ENCODE measurements at regions not wholly inside any gene's neighbourhood (a gene's known extent, or its start where the extent isn't known, plus 50 kb on each side); places are given as distances from the start of the nearest gene placed in this dataset.
A peak's percentile ranks its signal among the peaks of the same experiment; 100 is the strongest.
"Not testable (repeated sequence)": the region's sequence is repeated elsewhere in the genome, so short reads cannot be mapped to it uniquely, and the experiment has no call there.

DNA sequence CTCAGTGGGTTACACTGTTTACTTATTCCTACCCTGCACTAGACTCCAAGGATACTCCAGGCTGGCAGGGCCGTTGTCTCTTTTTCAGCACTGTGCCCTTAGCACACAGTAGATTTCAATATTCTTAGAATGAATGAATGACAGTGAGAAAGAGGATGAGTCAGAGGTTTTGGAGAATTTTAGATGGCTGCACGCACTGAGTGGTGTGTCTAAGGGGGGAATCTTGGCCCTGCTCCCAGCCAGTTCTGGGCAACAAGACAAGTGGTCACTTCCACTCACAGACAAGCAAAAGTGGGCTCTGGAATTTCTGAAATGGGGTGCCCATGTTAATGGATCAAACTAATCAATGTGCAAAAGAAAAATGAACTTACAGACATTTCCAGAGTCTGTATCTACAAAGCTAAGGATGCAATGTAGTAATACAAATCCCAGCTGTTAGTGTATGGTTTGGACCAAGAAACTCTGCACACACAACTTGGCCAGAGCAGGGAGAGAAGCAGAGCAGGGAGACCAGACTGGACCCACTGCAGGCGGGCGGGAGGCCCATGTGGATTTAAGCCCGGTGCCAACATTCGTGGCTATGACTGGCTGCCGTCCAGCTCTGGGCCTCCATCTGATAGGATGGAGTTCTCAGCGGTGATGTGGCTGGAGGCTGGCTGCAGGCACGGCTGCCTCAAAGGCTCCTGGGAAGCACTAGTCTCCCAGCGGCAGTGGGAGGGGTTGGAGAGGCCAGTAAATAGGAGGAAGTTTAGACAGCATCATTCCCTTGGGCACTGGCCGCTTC is 95.6 kb upstream of the CDYL2 start:
- Histone ChIP-seq H3K27ac (peak overlapping the region in 2 of 4 donors; percentile 19 to 44), H3K9me3 (no peaks in the 10 kb centered on the region), H3K36me3 (no peaks in the 10 kb centered on the region), H3K27me3 (no peaks in the 10 kb centered on the region), H3K4me3 (no peak overlapping the region), H3K4me1 (no peaks in the 10 kb centered on the region)
- TF ChIP-seq, protein P1, sequence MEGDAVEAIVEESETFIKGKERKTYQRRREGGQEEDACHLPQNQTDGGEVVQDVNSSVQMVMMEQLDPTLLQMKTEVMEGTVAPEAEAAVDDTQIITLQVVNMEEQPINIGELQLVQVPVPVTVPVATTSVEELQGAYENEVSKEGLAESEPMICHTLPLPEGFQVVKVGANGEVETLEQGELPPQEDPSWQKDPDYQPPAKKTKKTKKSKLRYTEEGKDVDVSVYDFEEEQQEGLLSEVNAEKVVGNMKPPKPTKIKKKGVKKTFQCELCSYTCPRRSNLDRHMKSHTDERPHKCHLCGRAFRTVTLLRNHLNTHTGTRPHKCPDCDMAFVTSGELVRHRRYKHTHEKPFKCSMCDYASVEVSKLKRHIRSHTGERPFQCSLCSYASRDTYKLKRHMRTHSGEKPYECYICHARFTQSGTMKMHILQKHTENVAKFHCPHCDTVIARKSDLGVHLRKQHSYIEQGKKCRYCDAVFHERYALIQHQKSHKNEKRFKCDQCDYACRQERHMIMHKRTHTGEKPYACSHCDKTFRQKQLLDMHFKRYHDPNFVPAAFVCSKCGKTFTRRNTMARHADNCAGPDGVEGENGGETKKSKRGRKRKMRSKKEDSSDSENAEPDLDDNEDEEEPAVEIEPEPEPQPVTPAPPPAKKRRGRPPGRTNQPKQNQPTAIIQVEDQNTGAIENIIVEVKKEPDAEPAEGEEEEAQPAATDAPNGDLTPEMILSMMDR (IDR thresholded peaks at IDR 0.05), result no peak
- TF ChIP-seq EP300 (IDR thresholded peaks at IDR 0.05), result no peak
- TF ChIP-seq POLR2A (IDR thresholded peaks at IDR 0.05), result no peak
- no peak for TF ChIP-seq POLR2AphosphoS5 (IDR thresholded peaks at IDR 0.05)
- 40 to 46% methylated on average over 3 to 11 of the region's 11 CpGs for WGBS, 2 donors
- ATAC-seq (ENCODE audit: low FRiP score in 2 of 2) (peak; percentile 73 to 77), DNase-seq (peak; percentile 46 to 57)

DNA sequence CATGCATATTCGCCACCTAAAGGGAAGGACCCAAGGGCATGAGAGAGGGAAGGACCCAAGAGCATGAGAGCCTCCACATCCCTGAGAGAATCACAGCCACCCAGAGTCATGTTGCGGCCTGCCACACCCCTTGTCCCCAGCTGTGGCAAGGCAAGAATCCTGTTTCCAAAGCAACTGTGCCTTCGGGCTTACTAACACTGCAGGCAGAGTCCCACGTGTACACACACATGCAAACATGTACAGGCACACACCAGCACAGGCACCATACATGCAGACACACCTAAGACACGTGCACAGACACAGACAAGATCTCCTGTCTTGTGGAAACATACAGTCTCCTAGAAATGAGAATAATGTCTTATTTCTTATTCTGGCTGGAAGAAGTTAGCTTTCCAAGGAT is 92.4 kb upstream of the CDYL2 start:
- TF ChIP-seq, protein P1 (IDR thresholded peaks at IDR 0.05), result no peak
- TF ChIP-seq POLR2A (IDR thresholded peaks at IDR 0.05) (no peak), EP300 (IDR thresholded peaks at IDR 0.05) (no peak), POLR2AphosphoS5 (IDR thresholded peaks at IDR 0.05) (no peak)
- no peak for ATAC-seq (ENCODE audit: low FRiP score in 2 of 2)

DNA sequence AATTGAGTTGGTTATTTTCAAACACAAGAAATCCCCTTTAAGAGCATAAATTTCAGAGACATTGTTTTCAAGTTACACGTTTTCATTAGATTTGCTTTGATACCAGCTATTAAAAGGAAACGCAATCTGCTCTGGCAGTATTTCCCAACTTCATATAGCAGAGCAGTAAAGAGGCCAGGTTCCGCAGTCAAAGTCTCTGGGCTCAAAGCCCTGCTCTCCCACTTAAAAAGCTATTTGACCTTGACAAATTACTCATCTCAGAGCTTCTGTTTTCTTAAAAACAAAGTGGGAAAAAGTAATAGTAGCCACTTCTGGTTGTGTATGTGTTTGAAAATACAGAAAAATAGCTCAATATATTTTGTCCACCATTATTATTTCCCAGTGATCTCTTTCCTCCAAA is 89.7 kb upstream of the CDYL2 start:
- no peak for DNase-seq
- WGBS, 2 donors, result 65 to 73% methylated on average over 3 of the region's 3 CpGs

More for the DNA sequence above, 92.4 kb upstream of the CDYL2 start:
- Histone ChIP-seq H3K4me1 (no peaks in the 10 kb centered on the region), H3K36me3 (no peaks in the 10 kb centered on the region), H3K4me3 (no peak overlapping the region), H3K27me3 (no peaks in the 10 kb centered on the region), H3K9me3 (no peaks in the 10 kb centered on the region), H3K27ac (no peak overlapping the region)
- 73 to 83% methylated on average over 4 to 5 of the region's 5 CpGs for WGBS, 2 donors
- DNase-seq, result no peak

DNA sequence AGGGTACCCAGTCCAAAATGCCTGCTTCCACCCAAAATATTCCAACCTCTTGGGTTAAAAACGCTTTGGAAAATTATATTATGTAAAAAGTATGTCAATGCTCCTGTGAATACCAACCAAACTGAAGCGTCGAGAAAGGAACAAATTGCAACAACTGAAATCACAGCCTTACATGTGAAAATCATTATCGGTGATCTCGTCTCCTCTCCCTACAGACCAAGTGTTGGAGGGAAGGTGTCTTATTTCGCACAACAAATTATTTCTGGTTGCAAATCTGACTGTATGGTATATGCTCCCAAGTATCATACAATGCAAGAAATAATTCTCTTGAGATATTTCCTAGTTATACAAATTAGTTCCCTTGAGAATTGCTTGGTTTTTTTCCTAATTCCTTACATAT is 89.3 kb upstream of the CDYL2 start:
- ATAC-seq (ENCODE audit: low FRiP score in 2 of 2) (no peak), DNase-seq (no peak)
- Histone ChIP-seq H3K9me3 (no peaks in the 10 kb centered on the region), H3K4me3 (no peak overlapping the region), H3K27ac (no peak overlapping the region), H3K36me3 (no peaks in the 10 kb centered on the region), H3K27me3 (no peaks in the 10 kb centered on the region), H3K4me1 (no peaks in the 10 kb centered on the region)
- TF ChIP-seq POLR2A (IDR thresholded peaks at IDR 0.05) (no peak), POLR2AphosphoS5 (IDR thresholded peaks at IDR 0.05) (no peak), EP300 (IDR thresholded peaks at IDR 0.05) (no peak)
- TF ChIP-seq, protein P1 (IDR thresholded peaks at IDR 0.05), result no peak
- 79 to 90% methylated on average over 6 of the region's 6 CpGs for WGBS, 2 donors

More for the DNA sequence above, 89.7 kb upstream of the CDYL2 start:
- H3K36me3 ChIP-seq, result no peaks in the 10 kb centered on the region
- H3K27ac ChIP-seq, result no peak overlapping the region
- H3K4me3 ChIP-seq, result no peak overlapping the region
- no peaks in the 10 kb centered on the region for H3K4me1 ChIP-seq
- no peak for ATAC-seq (ENCODE audit: low FRiP score in 2 of 2)
- no peak for TF ChIP-seq EP300 (IDR thresholded peaks at IDR 0.05)
- no peak for TF ChIP-seq POLR2AphosphoS5 (IDR thresholded peaks at IDR 0.05)
- TF ChIP-seq, protein P1 (IDR thresholded peaks at IDR 0.05), result no peak
- TF ChIP-seq POLR2A (IDR thresholded peaks at IDR 0.05), result no peak
- no peaks in the 10 kb centered on the region for H3K9me3 ChIP-seq
- H3K27me3 ChIP-seq, result no peaks in the 10 kb centered on the region

DNA sequence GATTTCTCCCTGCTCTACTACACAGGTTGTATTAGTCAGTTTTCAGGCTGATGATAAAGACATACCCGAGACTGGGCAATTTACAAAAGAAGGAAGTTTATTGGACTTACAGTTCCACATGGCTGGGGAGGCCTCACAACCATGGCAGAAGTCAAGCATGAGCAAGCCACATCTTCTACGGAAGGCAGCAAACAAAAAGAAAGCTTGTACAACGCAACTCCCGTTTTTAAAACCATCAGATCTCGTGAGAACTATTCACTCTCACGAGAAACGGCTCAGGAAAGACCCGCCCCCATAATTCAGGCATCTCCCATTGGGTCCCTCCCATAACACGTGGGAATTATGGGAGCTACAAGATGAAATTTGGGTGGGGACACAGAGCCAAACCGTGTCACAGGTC is 88.0 kb upstream of the CDYL2 start:
- not testable (repeated sequence) for H3K4me3 ChIP-seq; H3K9me3 ChIP-seq; DNase-seq; H3K36me3 ChIP-seq; H3K27ac ChIP-seq; H3K4me1 ChIP-seq; ATAC-seq (ENCODE audit: low FRiP score in 2 of 2); H3K27me3 ChIP-seq
- 90 to 91% methylated on average over 10 of the region's 10 CpGs for WGBS, 2 donors
